Occipital lobe (tissue), 2 donors: ENCODE measurements at regions not wholly inside any gene's neighbourhood (a gene's known extent, or its start where the extent isn't known, plus 50 kb on each side); places are given as distances from the start of the nearest gene placed in this dataset. TPM values are rescaled to one million over a fixed set of nuclear protein-coding genes. Genes with fewer than 3 reads are reported as not detected.

Experiments used
- DNase-seq: peaks from one replicate; lab custom pipeline; 2025; lab: John Stamatoyannopoulos, UW
- small RNA-seq: library from RNA; depleted of rRNA; stranded (forward); fragments of <200 nt; gene quantifications from one replicate; pipeline ENCODE3, GENCODE V24; 2014

DNA sequence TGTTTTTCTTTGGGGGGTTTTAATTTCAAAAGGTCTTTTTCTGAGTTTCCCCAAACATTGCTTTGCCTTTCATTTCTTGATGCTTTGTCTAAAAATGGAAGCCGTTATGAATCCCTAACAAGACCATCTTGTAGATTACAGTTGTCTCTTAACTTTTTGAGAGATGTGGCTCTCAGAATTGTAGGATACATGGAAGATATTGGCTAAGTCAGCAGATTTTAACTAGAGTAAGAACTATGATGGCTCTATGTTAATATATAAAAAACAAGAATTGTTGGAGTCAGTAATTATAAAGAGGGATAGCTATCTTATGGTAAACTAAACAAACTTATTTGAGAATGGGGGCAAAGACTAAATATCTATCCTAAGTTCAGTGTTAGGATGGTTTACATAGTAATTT lies 96.6 kb upstream of the HS3ST5 start:
- DNase-seq: no peak

DNA sequence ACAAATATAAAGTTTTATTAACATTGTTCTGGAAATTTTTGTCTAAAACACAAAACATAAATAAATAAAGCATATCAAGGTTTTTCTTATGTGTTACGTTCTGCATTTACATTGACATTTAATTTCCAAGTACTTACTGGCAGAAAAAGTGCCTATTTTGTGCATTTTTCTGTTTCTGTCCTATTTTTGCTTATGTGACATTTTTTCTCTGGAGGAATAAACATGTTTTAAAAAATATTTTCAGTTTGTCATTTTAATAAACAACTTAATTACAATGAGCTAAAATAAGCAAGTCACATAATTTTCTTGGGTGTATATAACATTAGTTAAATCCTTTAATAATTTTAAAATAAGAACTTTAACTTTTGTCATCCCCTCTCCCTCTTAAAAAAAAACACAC lies 94.4 kb upstream of the HS3ST5 start:
- DNase-seq: no peak

DNA sequence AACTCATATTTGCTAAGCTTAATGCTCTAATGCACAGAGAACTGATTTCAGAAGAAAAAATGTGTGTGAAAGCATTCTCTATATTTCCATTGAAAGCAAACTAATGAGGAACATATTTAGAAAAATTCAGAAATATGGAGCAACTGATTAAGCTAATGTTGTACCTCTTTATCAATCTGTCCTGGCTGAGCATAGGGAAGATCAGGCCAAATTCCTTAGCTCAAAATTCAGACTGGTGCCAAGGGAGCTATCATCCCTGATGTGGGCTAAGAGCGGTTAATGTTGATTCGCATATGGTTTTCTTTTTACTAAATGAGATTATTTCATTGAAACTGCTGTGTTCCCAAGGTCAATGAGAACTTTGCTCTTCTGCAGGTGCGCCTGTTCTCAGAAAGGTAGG lies 93.9 kb upstream of the HS3ST5 start:
- no peak for DNase-seq

DNA sequence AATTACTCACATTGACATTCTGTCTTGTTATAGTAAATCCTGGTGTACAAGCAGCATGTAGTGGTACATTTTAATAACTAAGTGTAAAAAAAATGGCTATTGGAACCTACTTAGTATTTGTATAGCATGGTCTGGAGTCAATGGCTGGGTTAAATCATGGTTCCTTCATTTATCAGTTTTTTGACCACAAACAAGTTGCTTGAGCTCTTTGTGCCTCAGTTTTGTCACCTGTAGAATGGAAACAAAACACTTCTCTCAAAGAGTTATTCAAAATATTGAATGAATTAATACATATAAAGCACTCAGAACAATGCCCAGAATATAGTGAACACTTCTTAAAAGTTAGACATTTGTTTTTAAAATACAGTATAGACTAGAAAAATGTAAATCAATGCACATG lies 93.2 kb upstream of the HS3ST5 start:
- DNase-seq: no peak

DNA sequence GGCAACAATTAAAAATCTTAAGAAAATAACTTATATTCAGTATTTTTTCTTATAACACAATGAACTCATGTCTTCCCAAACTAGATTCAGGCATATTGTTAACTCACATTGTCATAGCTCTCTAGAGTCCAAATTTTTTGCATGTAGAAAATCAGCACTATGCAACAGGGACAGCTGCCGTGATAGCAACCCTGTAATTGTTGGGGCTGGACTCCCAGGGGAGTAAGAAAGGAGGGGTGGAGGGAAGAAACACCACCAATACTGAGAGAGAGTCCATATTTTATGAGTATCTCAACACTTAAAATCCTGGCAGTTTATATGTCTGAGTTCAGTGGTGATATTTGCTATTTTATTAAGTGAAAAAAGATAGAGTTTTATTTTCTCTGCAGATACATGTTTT lies 89.6 kb upstream of the HS3ST5 start:
- no peak for DNase-seq

DNA sequence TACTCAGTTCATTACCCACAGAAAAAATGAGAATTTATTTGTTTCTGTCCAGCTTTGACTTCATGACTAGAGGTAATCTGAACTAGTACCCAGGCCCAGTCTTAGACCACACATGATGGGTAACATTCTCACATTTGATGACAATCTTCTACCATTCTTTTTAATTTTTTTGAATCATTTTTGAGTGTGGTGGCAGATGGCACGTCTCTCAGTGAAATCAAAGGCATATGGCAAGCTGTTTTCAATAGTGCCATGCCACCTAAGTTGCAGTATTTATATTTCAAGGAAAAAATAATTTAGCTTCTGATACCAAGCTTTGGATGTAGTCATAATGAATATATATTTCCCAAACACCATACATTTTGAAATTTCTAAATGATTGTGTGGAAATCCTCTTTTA lies 88.8 kb upstream of the HS3ST5 start:
- no peak for DNase-seq

DNA sequence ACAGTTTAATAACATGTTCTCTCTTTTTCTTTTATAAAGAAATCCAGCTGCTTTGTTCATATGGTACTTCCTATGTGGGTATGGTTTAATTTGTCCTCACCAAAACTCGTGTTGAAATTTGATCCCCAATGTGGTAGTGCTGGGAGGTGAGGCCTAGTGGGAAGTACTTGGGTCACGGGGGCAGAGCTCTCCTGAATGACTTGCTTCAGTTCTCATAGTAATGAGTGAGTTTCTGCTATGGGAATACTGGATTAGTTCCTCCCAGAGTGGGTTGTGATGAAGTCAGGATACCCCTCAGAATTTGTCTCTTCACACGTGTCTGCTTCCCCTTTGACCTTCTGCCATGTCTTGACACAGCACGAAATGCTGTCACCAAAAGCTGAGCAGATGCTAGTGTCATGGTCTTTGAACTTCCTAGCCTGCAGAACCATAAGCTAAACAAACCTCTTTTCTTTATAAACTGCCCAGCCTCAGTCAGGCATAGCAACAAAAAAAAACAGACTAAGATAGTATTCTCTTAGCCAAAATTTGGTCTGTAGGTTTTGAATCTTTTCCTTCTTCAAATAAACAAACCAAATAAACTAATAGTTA lies 87.8 kb upstream of the HS3ST5 start:
- no peak for DNase-seq

DNA sequence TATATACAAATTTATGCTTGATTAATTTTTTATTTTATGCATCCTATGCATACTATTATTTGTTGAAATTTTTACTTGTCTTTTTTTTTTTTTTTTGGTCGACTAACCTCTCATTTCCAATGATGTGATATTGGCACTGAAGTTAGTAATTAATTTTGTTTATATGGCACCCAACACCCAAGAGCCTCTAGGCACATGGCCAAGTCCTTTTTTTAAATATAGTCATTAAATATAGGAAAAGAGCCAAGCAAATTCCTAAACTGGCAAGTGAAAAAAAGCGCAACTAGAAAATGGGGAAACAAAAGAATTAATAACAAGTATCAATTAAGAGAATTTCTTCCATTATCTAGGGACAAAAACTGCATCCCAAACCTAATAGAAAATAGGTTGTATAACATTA lies 85.5 kb upstream of the HS3ST5 start:
- no peak for DNase-seq

DNA sequence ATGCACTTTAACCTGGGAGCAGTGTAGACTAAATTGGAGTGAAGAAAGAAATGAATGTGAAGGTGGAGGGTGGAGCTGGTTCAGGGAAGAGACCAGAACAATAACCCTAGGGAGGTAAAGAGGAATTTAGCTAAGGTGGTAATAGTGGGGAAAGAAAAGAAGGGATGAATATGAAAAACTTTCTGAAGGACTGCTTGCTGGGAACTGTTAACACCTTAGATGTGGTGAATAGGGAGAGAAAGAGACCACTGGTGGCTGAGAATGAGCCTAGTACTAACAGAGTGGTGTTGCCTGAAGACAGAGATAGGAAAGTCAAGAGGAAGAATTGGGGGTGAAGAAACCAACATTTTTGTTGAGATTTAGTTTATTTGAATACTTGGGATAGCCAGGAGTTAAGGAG lies 78.4 kb upstream of the HS3ST5 start:
- no peak for DNase-seq

DNA sequence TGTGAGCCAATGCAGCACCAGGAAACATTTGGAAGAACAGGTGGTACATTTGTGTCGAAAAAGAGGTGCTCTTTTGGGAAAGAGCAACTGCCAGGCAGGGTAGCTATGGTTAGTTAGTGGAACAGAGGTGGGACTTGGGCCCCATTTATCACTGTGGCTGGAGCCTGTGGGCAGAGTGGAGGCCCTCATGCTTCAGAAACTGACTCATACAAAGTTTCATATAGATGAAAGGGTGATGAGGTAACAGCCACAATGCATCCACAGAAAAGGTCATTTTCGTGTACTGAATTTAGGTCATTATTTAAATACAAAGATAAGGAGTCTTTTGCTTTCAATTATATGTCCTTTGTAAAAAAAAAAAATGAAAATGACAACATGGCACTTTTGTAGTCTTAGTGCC lies 76.4 kb upstream of the HS3ST5 start:
- DNase-seq: no peak

DNA sequence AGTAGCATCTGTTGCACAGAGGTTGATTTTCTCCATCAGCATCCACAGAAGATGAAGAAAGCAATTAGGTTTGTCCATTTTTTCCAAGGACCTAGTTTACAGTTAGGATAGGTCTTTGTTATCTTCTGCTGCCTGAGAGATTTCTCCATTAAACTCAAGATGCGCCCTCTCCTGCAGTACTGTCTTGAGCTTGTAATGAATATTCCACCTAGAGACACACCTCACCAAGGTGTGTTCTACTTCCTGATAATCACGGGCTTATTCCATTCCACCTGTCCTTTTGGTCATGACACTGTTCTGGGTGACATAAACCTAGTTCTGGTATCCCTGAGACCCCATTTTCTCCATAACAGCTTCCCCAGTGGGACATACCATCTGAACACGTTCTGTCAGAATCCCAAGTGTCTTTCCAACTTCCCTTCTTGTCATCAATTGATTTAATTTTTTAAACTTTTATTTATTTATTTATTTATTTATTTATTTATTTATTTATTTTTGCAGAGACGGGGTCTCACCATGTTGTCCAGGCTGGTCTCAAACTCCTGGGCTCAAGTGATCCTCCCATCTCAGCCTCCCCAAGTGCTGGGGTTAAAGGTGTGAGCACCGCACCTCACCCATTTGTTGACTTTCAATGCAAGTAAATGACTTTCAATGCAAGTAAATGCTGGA lies 75.6 kb upstream of the HS3ST5 start:
- DNase-seq: no peak

DNA sequence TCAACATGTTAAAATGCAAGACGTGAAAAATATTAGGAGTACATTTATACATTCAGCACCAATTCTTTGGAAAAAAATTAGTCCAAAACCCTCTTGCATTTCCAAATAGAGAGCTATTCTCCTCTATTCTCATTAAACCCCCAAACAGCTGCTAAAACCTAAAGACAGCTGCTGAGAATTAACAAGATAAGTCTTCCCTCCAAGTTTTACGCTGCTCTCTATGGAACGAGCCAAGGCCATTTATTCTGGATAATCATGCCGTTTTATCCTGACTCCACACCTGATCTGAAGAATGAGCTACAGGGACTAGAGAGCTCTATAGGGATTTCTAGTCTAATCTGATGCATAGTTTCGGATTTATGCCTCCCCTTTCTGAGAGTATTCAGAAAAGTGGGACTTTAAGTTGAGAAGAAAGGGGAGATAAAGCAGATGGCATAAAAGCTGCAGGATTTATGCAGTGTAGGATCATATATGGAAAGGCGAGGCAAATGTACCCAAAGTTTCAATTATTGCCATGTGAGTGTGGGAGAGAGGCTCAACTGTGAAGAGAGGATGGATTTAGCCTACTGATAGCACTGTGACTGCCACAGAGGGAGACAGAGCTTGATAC lies 64.7 kb upstream of the HS3ST5 start:
- DNase-seq: no peak

DNA sequence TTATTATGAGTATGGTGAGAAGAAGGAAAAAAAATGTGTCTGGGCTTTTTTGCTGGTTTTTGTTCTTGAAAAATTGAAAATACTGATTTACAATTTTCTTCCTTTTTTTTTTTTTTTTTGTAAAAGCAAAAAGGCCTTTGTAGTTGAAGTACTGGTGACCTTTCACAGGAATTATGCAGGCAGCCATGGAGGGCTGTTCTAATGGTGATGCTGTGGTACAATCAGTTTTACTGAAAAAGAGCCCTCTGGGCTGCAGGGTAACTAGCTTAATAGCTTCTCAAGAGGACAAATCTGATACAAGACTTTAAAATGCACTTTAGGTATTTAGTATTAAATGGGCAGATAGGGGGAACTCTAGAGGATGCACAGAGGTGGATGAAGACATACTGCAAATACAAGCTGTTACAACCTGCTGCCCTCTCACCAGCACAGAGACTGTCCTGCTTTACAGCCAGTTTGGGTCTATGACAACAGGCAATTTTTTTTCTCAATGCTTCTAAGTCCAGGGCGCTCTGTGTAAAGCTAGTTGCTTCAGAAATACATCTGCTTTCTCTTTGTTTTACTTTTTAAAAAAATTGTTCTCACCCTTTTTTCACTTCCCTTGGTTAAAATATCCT lies 61.6 kb upstream of the HS3ST5 start:
- DNase-seq: no peak

DNA sequence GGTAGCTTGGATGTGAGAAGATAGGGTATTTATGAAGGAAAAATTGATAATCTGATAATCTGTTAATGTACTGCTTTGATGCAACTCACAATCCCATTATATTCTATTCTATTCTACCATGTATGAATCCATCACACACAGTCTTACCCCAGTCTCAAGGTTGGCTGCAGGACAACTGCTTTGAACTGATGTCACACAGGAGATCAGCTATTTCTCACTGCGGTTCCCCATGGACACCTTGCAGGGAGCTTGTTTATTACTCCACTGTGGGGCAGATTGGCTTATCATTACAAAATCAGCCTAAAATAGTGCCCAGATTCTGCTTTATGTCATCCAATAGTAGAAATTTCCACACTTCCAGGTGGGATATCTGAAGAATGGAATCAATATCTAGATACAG lies 61.0 kb upstream of the HS3ST5 start:
- no peak for DNase-seq

DNA sequence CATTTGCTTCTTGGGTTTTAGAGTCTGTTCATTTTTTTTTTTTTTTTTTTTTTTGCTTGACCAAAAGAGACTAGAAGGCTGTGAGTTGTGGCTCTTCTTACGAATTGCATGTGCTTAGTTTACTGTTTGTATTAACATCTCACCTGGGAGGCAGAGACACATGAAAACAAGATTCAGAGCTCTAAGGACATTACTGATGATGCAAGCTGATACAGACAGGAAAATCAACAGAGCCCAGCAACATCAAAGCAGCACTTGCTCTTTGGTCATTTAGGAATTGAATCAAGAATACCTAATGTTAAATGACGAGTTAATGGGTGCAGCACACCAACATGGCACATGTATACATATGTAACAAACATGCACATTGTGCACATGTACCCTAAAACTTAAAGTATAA lies 55.7 kb upstream of the HS3ST5 start:
- no peak for DNase-seq

Small RNA genes in the stretch of these regions (small RNA-seq; reads per million reads assigned to genes)
- gene AL606845.1: not detected
- gene RNU6-475P: not detected
